GM18951 (cell line): ENCODE measurements at regions not wholly inside any gene's neighbourhood (a gene's known extent, or its start where the extent isn't known, plus 50 kb on each side); places are given as distances from the start of the nearest gene placed in this dataset.
"Not testable (repeated sequence)": the region's sequence is repeated elsewhere in the genome, so short reads cannot be mapped to it uniquely, and the experiment has no call there.

ENCODE experiments used
- POLR2A ChIP-seq: IDR thresholded peaks from 4 replicates; pipeline ENCODE4 v1.6.1; 2011; ENCODE audit warnings: mild to moderate bottlenecking; ENCODE audit not compliant: insufficient read length, insufficient read depth; ENCODE audit errors: extremely low read depth
- in situ Hi-C: fragments of 300-500 bp; cut with MboI; formaldehyde crosslinking; loops from one replicate; pipeline ENCODE4 v1.12.0; 2022; ENCODE audit warnings: low sequenced_read_pairs, mixed read lengths, inconsistent platforms; ENCODE audit not compliant: unreplicated experiment

DNA sequence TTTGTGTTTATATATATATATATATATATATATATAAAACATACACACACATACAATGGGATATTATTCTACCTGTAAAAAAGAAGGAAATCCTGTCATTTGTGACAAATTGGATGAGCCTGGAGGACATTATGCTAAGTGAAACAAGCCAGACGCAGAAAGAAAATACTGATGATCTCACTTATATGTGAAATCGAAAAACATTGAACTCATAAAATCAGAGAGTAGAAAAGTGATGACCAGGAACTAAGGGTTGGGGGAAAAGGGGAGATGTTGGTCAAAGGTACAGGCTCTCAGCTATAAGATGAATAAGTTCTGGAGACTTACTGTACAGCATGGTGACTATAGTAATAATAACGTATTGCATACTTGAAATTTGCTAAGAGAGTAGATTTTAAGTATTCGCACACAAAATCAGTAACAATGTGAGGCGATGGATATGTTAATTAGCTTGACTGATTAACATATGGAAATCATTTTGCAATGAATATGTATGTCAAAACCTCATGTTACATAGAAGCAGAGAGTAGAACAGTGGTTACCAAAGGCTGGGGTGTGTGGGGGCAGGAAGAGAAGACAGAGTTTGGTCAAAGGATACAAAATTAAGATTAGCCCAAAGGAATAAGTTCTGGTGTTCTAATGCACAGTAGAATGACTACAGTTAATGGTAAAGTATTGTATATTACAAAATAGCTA lies 92.3 kb upstream of the PHACTR1 start:
- in situ Hi-C loops, result no loop called here
- no peak for TF ChIP-seq POLR2A

DNA sequence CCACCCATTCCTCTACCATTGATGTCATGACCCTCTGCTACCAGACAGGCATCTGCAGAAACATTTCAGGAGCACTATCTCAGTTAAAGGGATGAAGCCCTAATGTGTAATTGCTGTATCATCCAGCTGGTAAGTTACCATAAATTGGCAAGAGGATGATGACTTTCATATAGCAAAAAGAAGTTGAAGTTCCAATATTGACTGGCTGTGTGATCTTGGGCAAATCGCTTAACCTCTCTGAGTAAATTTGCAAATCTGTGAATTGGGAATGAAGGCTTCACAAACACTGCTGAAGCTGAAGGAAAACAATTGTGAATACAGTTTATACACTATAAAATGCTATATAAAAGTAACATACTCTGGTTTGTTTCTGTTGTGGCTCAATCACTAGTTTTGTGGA lies 89.5 kb upstream of the PHACTR1 start:
- no peak for TF ChIP-seq POLR2A
- in situ Hi-C loops, result no loop called here

DNA sequence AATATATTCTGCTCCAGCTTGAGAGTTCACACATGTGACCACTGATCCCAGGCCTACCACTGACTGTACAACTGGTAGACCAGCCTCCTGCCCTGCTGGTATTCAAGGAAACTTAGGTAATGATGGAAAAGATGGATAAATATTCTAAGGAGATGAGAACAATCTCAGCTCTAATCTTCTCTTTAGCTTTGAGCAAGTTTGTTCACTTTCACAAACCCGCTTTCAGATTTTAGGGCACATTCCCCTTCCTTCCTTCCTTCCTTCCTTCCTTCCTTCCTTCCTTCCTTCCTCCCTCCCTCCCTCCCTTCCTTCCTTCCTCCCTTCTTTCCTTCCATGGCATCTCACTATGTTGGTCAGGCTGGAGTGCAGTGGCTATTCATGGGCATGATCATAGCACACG lies 88.2 kb upstream of the PHACTR1 start:
- in situ Hi-C loops, result no loop called here
- TF ChIP-seq POLR2A, result no peak

DNA sequence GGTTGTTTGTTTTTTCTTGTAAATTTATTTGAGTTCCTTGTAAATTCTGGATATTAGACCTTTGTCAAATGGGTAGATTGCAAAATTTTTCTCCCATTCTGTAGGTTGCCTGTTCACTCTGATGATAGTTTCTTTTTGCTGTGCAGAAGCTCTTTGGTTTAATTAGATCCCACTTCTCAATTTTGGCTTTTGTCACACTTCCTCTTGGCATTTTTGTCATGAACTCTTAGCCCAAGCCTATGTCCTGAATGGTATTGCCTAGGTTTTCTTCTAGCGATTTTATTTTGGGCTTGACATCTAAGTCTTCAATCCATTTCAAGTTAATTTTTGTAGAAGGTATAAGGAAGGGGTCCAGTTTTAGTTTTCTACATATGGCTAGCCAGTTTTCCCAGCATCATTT lies 82.8 kb upstream of the PHACTR1 start:
- in situ Hi-C loops, result not testable (repeated sequence)

DNA sequence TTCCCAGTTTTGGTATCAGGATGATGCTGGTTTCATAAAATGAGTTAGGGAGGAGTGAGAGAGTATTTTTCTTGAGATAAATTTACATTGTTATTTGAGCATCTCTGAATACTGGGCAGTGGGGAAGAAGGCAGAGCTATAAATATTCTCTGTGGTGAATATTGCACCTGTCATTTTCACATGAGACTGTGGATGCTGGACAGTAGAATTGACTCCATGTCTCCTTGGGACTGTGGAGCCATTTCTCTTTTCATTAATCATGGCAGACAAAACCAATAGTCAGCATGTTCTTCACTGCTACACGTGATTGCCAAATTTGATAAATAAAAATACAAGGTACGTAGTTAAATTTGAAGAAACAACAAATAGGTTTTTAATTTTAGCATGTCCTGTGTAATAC lies 81.2 kb upstream of the PHACTR1 start:
- no peak for TF ChIP-seq POLR2A
- in situ Hi-C loops, result no loop called here

DNA sequence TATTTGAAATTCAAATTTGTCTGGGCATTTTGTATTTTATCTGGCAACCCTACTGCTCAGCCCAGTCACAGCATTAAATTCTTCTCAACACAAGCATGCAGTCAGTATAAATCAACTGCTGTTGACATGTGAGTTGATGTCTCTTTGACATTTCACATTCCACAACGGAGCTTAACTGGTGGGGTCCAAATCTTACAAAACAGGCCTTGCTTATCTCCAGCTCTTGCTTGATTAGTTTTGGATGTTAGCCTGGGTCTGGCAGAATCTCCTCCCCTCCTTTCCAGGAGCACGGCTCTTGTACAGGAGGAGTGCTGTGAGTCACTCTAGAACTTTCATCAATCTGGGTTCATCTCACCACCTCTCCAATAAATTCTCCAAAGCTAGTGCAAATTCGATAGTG lies 80.8 kb upstream of the PHACTR1 start:
- in situ Hi-C loops, result no loop called here

DNA sequence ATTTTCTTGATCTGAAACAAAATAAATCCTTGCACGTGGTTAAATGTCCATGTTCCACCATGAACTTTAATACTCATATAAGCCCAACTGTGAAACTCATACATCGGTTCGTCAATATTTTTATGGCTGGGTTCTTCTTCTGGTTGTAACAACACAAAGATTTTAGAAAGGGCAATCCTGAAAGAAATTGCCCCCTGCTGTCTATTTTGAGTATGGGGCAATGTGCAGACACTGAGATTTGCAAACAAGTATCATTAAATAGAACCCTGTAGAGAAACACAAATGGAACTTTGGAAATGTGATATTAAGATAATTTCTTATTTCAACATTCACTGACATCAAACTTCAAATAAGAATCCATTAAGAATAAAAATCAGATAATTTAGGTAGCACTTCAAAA lies 80.2 kb upstream of the PHACTR1 start:
- in situ Hi-C loops, result no loop called here
- TF ChIP-seq POLR2A, result no peak

More for the DNA sequence above, 80.8 kb upstream of the PHACTR1 start:
- TF ChIP-seq POLR2A, result no peak

DNA sequence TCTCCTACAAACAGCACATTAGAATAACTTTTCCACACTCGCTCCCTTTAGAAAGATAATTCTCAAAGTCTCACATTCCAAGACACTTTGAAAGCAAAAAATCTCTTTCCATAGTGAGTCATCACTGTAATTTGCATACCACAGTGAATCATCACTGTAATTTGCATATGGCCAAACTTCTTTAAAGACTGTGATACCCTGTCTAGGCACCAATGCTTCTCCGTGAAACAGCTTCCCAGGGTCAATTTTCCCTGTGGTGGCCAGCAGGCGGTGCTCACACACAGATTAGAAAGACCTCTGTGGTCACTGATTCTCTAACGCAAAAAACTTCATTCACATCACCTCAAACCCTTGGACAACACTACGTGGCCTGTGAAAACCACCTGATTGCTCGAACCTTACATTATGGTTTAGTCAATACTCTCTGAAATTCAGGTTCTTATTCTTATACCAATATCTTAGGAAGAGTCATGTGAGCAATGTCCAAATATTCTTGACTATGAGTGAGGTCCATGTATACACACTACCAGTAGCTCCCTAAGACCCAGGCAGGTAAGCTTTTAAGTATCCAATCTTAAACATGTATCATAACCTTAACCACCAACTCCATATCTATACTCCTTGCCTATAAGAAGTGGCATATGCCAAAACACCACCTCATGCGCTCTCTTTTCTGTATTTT lies 78.5 kb upstream of the PHACTR1 start:
- in situ Hi-C loops, result no loop called here
- TF ChIP-seq POLR2A, result no peak

DNA sequence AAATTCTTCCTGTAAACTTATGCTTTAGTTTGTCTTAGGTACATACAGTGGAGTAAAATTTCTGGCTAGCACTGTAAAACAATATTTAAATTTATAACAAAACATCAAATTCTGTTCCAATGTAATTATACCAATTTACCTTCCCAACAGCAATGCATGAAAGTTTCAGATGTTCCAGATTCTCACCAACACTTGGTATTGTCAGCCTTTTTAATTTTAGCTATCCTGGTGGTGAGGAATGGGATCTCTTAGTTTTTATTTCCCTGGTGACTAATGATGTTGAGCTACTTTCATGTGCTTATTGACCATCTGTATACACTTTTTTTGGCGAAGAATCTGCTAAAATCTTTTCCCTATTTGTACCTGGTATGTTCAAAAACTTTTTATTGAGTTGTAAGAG lies 76.1 kb upstream of the PHACTR1 start:
- in situ Hi-C loops, result no loop called here
- no peak for TF ChIP-seq POLR2A

DNA sequence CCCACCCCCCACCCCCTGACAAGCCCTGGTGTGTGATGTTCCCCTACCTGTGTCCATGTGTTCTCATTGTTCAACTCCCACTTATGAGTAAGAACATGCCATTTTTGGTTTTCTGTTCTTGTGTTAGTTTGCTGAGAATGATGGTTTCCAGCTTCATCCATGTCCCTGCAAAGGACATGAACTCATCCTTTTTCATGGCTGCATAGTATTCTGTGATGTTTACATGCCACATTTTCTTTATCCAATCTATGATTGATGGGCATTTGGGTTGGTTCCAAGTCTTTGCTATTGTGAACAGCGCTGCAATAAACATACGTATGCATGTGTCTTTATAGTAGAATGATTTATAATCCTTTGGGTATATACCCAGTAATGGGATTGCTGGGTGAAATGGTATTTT lies 74.8 kb upstream of the PHACTR1 start:
- in situ Hi-C loops, result not testable (repeated sequence)

DNA sequence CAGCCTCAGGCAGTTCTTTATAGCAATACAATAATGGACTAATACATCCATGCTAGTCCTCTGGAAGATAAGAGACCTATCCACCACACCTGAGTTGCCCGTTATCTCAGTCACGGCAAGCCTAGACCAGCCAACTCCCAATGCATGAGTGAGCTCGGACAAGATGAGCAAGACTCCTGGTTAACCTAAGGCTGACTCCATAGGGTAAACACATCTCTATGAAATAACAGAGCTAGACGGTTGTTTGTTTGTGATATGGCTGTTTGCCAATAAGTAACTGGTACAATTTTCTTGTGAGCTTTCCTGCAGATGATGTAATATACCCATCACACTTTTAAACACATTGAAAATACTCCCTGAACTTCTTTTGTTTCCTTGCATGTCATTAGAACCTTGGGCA lies 70.6 kb upstream of the PHACTR1 start:
- in situ Hi-C loops, result no loop called here
- no peak for TF ChIP-seq POLR2A

DNA sequence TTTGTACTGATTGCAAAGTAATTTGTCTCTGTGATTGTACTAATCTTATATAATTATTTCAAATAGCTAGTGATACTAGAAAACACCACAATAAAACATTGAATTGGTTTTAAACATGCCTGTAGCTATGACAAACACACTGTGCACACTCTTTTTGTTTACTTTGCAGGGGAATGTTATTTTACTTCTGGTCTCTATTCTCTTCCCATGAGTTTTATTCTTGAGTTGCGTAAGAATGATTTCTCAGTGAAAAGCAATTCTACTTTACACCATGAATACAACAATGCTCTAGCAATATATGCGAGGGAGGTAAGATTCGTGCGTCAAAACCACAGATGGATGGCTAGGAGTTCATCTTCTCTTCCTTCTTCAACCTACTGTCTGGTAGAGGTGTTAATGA lies 68.4 kb upstream of the PHACTR1 start:
- in situ Hi-C loops, result no loop called here

DNA sequence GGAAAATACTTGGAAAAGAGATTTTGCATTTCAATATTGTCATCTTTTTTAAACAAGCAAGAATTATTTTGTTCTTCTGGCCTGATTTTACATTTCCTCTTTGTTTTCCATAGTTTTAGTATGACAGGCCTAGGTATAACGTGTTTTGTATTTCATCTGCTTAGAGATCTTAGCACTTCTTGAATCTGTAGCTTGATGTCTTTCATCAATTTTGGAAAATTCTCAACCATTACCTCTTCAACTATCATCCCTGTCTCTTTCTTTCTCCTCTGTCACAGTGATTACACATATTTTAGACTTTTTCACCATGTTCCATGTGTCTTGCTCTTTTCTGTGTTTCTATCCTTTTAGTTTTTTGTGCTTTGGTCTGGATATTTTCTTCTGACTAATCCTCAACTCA lies 67.2 kb upstream of the PHACTR1 start:
- in situ Hi-C loops, result no loop called here
- no peak for TF ChIP-seq POLR2A

More for the DNA sequence above, 68.4 kb upstream of the PHACTR1 start:
- TF ChIP-seq POLR2A, result no peak

DNA sequence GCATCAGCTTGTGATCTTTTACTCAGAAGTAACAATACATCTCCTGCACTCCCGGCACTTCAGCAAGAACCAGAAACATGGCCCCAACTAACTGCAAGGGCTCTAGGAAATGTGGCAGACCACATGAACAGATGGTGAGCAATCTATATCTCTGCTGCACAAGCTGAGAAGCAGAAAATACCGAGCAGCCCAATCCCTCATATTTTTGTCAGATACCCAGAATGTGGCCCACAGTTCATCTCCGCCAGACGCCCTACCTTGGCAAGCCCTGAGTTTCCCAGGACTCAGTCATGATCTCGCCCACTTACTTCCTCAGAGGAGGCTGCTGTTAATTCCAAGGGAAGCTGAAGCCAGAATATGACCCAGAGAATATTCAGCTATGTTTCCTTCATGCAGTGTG lies 63.1 kb upstream of the PHACTR1 start:
- TF ChIP-seq POLR2A, result no peak
- in situ Hi-C loops, result no loop called here
